Thyroid gland (tissue), 4 donors: ENCODE measurements at regions not wholly inside any gene's neighbourhood (a gene's known extent, or its start where the extent isn't known, plus 50 kb on each side); places are given as distances from the start of the nearest gene placed in this dataset.
A peak's percentile ranks its signal among the peaks of the same experiment; 100 is the strongest.
"Not testable (repeated sequence)": the region's sequence is repeated elsewhere in the genome, so short reads cannot be mapped to it uniquely, and the experiment has no call there.

Experiments used
- DNase-seq, 2 donors: peaks; one replicate each; pipeline ENCODE4 v3.0.0-alpha.2; 2019
- H3K27ac ChIP-seq, 3 donors: fragments of 200-600 bp; sonication (generic); 1 replicate in 2 of 3; 2 replicates in 1 of 3; pipeline ENCODE4 v1.5.1; 2016 to 2019; ENCODE audit warnings: mild to moderate bottlenecking in 1 of 3, moderate library complexity in 1 of 3
- H3K27me3 ChIP-seq: fragments of 200-600 bp; sonication (generic); one replicate; pipeline ENCODE4 v1.5.1; 2019
- H3K36me3 ChIP-seq, 2 donors: fragments of 200-600 bp; sonication (generic); one replicate each; pipeline ENCODE4 v1.5.1; 2016 to 2019
- H3K4me1 ChIP-seq, 2 donors: fragments of 200-600 bp; sonication (generic); one replicate each; pipeline ENCODE4 v1.5.1; 2017 to 2019
- H3K4me3 ChIP-seq, 3 donors: fragments of 200-600 bp; sonication (generic); replicated peaks in 1 of 3; 1 replicate in 2 of 3; 2 replicates in 1 of 3; pipeline ENCODE4 v1.5.1; 2016; ENCODE audit warnings: mild to moderate bottlenecking in 1 of 3
- H3K9me3 ChIP-seq: fragments of 200-600 bp; sonication (generic); one replicate; pipeline ENCODE4 v1.5.1; 2017
- POLR2A ChIP-seq, 2 donors: fragments of 450-650 bp; IDR thresholded peaks; one replicate each; pipeline ENCODE4 v1.6.1; 2017; ENCODE audit warnings: antibody characterized with exemption in 2 of 2, mild to moderate bottlenecking in 2 of 2, moderate library complexity in 1 of 2
- WGBS, 2 donors: methylation state at CpG; one replicate each; pipeline ENCODE4 v1.1.5; 2017; 5-methylcytosine and 5-hydroxymethylcytosine counted together
- intact Hi-C: fragments of 100-400 bp; cut with DNase I; formaldehyde crosslinking; loops from one replicate; pipeline ENCODE4 v1.15.1; 2023
- TF ChIP-seq, protein P1 (sequence below), 6 experiments: fragments of 200-600 bp in 3 of 6; fragments of 450-650 bp in 3 of 6; sonication (generic) in 3 of 6; IDR thresholded peaks; one replicate each; pipeline ENCODE4 v1.5.1; 2016 to 2019; ENCODE audit warnings: antibody characterized with exemption in 6 of 6, mild to moderate bottlenecking in 2 of 6, inconsistent platforms in 1 of 6, moderate library complexity in 1 of 6

DNA sequence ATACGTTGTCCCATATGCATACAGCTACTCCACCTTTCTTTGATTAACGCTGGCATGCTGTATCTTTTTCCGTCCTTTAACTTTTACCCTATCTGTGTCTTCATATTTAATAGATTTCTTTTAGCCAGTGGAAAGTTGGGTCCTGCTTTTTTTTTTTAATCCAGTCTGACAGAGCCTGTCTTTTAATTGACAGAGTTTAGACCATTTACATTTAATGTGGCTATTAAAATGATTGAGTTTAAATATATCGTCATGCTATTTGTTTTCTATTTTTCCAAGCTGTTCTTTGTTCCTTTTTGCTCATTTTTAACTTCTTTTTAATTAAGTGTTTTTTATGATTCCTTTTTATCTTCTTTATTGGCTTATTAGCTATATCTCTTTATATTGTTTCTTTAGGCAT is 217.6 kb upstream of the NEBL start:
- WGBS, 2 donors: 97% methylated on average over 4 of the region's 4 CpGs

DNA sequence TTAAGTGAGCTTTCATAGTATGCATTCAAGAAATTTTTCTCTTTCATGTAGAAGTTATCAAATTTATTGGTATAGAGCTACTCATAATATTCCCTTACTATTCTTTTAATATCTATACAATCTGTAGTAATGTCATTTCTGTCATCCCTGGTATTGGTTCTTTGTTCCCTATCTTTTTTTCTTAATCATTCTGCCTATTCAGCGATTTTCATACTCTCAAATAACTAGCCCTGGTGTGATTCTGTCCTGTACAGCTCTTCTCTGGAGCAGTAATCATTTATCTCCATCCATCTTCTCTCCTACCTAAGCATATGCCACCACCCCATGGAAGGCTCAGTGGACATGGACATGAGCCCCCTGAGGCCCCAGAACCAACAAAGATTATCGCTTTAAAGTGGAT is 213.2 kb upstream of the NEBL start:
- no peak overlapping the region for H3K27ac ChIP-seq
- intact Hi-C loops: no loop called here
- 89 to 90% methylated on average over 2 of the region's 2 CpGs for WGBS, 2 donors
- H3K4me1 ChIP-seq: no peaks in the 10 kb centered on the region
- no peaks in the 10 kb centered on the region for H3K27me3 ChIP-seq
- no peaks in the 10 kb centered on the region for H3K36me3 ChIP-seq
- no peak for DNase-seq
- no peak overlapping the region for H3K4me3 ChIP-seq
- H3K9me3 ChIP-seq: no peaks in the 10 kb centered on the region
- TF ChIP-seq POLR2A (IDR thresholded peaks at IDR 0.05): no peak
- TF ChIP-seq, protein P1, sequence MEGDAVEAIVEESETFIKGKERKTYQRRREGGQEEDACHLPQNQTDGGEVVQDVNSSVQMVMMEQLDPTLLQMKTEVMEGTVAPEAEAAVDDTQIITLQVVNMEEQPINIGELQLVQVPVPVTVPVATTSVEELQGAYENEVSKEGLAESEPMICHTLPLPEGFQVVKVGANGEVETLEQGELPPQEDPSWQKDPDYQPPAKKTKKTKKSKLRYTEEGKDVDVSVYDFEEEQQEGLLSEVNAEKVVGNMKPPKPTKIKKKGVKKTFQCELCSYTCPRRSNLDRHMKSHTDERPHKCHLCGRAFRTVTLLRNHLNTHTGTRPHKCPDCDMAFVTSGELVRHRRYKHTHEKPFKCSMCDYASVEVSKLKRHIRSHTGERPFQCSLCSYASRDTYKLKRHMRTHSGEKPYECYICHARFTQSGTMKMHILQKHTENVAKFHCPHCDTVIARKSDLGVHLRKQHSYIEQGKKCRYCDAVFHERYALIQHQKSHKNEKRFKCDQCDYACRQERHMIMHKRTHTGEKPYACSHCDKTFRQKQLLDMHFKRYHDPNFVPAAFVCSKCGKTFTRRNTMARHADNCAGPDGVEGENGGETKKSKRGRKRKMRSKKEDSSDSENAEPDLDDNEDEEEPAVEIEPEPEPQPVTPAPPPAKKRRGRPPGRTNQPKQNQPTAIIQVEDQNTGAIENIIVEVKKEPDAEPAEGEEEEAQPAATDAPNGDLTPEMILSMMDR (IDR thresholded peaks at IDR 0.05): no peak

More for the DNA sequence above, 217.6 kb upstream of the NEBL start:
- no peak overlapping the region for H3K4me3 ChIP-seq
- TF ChIP-seq, protein P1 (IDR thresholded peaks at IDR 0.05): no peak
- H3K4me1 ChIP-seq: no peaks in the 10 kb centered on the region
- no peak overlapping the region for H3K27ac ChIP-seq
- H3K36me3 ChIP-seq: no peaks in the 10 kb centered on the region
- H3K27me3 ChIP-seq: no peaks in the 10 kb centered on the region
- intact Hi-C loops: no loop called here
- no peak for DNase-seq
- H3K9me3 ChIP-seq: no peaks in the 10 kb centered on the region

DNA sequence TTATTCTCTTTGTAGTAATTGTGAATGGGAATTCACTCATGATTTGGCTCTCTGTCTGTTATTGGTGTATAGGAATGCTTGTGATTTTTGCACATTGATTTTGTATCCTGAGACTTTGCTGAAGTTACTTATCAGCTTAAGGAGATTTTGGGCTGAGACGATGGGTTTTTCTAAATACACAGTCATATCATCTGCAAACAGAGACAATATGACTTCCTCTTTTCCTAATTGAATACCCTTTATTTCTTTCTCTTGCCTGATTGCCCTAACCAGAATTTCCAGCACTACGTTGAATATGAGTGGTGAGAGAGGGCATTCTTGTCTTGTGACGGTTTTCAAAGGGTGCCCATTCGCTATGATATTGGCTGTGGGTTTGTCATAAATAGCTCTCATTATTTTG is 209.8 kb upstream of the NEBL start:
- H3K27me3 ChIP-seq, intact Hi-C loops, H3K36me3 ChIP-seq, H3K27ac ChIP-seq, H3K9me3 ChIP-seq, H3K4me1 ChIP-seq, H3K4me3 ChIP-seq, DNase-seq: not testable (repeated sequence)
- 93 to 94% methylated on average over 4 of the region's 4 CpGs for WGBS, 2 donors

DNA sequence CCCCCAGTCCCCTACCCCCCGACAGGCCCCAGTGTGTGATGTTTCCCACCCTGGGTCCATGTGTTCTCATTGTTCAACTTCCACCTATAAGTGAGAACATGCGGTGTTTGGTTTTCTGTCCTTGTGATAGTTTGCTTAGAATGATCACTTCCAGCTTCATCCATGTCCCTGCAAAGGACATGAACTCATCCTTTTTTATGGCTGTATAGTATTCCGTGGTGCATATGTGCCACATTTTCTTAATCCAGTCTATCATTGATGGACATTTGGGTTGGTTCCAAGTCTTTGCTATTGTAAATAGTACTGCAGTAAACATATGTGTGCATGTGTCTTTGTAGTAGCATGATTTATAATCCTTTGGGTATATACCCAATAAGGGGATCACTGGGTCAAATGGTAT is 208.2 kb upstream of the NEBL start:
- H3K4me3 ChIP-seq, DNase-seq, H3K27ac ChIP-seq, intact Hi-C loops, H3K36me3 ChIP-seq, H3K9me3 ChIP-seq, H3K27me3 ChIP-seq: not testable (repeated sequence)
- H3K4me1 ChIP-seq: peaks cover 18 to 19% of the 10 kb centered on the region in 2 donors
- 80 to 85% methylated on average over 3 of the region's 3 CpGs for WGBS, 2 donors

DNA sequence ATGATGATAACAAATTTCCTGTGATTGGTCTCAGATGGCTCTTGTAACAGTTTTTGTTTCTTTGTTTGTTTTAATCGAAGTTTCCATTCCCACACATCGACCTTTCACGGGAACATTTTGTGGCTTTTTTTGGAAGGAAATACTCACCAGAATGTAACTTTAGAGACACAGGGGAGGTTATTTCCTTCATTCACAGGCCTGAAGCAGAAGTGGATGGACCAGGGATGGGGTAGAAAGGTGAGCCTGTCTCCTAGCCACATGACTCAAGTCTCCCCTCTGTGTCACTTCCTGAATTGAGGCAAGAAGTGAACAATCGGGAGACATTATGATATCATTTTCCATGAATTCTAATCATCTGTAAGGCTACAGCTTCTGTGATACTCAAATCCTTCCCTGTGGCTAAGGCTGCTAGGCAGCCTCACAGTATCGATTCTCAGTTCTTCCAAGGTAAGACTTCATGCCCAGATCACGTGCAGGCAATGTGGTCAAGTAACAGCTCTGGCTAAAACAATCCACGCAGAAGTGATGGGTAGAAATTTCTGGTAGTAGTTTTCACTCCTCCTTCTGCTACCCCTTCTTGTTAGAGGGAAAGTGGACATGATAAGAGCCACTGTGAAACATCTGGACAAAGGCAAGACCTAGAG is 203.9 kb upstream of the NEBL start:
- Histone ChIP-seq H3K27ac (peak overlapping the region in 1 of 3 donors; percentile 21), H3K4me3 (no peak overlapping the region), H3K9me3 (no peaks in the 10 kb centered on the region), H3K4me1 (peaks cover 18 to 19% of the 10 kb centered on the region in 2 donors), H3K36me3 (no peaks in the 10 kb centered on the region), H3K27me3 (no peaks in the 10 kb centered on the region)
- 46 to 60% methylated on average over 7 of the region's 7 CpGs for WGBS, 2 donors
- TF ChIP-seq, protein P1 (IDR thresholded peaks at IDR 0.05): no peak
- no peak for TF ChIP-seq POLR2A (IDR thresholded peaks at IDR 0.05)
- no peak for DNase-seq
- intact Hi-C loops: no loop called here

DNA sequence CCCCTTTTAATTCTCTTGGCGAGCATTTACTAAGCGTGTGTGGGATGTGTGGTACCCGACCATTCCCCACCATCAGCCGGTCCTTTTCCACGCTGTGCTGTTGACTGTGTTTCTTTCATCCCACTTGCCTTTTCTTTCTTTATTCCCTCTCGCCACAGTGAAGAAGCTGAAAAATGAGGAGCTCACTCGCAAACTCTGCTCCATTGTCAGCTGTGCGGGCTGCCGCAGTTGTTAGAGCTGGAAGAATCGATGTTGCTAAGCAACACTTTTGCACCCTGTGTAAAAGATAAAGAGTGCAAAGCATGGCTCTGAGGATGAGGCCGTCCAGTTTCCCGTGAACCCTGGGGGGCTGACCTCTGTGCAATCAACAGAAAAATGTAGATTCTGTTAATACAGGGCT is 203.1 kb upstream of the NEBL start:
- no peaks in the 10 kb centered on the region for H3K27me3 ChIP-seq
- no peak overlapping the region for H3K27ac ChIP-seq
- no peaks in the 10 kb centered on the region for H3K36me3 ChIP-seq
- WGBS, 2 donors: 88 to 91% methylated on average over 12 of the region's 12 CpGs
- H3K9me3 ChIP-seq: no peaks in the 10 kb centered on the region
- no peak for TF ChIP-seq POLR2A (IDR thresholded peaks at IDR 0.05)
- TF ChIP-seq, protein P1 (IDR thresholded peaks at IDR 0.05): no peak
- peaks cover 18 to 19% of the 10 kb centered on the region in 2 donors for H3K4me1 ChIP-seq
- H3K4me3 ChIP-seq: no peak overlapping the region
- no peak for DNase-seq
- intact Hi-C loops: no loop called here
